Astrocyte of the cerebellum (primary cell): ENCODE measurements at regions not wholly inside any gene's neighbourhood (a gene's known extent, or its start where the extent isn't known, plus 50 kb on each side); places are given as distances from the start of the nearest gene placed in this dataset.

ENCODE experiments used
- DNase-seq: peaks from one replicate; pipeline ENCODE4 v3.0.0-alpha.2; 2011; ENCODE audit warnings: low read depth
- H3K4me3 ChIP-seq: 2 replicates; pipeline ENCODE4 v1.5.1; 2011; ENCODE audit warnings: mild to moderate bottlenecking, low read depth, low read length, moderate library complexity
- in situ Hi-C: cut with HindIII; loops from 2 replicates; pipeline ENCODE4 v1.10.0; 2017; ENCODE audit warnings: low sequenced_read_pairs
- TF ChIP-seq, protein P1 (sequence below): IDR thresholded peaks from 2 replicates; pipeline ENCODE4 v1.5.1; 2012; ENCODE audit warnings: low read length, low read depth, moderate library complexity, mild to moderate bottlenecking; ENCODE audit errors: missing control alignments

DNA sequence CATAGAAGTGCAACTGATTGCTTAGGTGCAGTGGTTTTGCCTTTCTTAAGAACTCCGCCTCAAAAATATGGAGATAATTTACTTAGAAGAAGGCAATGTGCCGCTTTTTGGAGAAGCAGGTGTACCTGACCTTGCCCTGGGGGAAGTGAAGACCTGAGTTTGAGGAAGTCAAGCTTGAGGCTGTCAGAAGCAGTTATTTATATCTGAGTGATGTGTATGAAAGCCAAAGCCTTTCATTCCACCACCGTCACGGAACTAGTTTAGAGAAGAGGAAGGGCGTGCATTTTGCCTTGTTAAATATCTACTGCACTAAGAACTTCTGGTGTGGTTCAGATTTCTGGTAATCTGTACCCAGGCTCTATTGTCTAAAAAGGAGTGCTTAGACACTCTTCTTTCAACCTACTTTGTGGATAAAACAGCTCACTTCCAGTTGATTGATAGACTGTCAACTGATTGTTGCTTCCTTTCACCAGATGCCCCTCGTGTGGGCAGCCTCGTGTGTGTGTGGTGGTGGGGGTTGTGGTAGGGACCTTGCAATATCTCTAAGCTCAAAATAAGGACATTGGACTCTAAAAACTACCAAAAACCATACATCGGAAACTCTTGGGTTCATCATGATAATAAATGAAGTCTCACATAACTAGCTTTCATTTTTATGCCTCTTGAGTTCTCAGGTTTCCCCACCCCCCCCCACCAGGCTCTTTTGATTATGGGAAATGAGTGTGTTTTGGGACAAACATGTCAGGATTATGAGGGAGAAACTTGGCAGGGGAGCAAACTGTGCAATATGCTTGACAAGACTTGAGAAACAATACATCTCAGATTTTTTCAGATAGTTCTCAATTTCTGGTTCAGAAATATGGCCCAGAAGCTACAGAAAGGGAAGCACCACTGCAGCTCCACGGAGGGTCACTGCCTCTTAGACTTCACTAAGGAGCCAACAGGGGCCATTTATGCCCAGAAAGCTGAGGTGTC is 78.6 kb downstream of the ARF6 start:
- H3K4me3 ChIP-seq, result no peak overlapping the region
- TF ChIP-seq, protein P1, sequence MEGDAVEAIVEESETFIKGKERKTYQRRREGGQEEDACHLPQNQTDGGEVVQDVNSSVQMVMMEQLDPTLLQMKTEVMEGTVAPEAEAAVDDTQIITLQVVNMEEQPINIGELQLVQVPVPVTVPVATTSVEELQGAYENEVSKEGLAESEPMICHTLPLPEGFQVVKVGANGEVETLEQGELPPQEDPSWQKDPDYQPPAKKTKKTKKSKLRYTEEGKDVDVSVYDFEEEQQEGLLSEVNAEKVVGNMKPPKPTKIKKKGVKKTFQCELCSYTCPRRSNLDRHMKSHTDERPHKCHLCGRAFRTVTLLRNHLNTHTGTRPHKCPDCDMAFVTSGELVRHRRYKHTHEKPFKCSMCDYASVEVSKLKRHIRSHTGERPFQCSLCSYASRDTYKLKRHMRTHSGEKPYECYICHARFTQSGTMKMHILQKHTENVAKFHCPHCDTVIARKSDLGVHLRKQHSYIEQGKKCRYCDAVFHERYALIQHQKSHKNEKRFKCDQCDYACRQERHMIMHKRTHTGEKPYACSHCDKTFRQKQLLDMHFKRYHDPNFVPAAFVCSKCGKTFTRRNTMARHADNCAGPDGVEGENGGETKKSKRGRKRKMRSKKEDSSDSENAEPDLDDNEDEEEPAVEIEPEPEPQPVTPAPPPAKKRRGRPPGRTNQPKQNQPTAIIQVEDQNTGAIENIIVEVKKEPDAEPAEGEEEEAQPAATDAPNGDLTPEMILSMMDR, result no peak
- no peak for DNase-seq
- in situ Hi-C loops, result no loop called here

DNA sequence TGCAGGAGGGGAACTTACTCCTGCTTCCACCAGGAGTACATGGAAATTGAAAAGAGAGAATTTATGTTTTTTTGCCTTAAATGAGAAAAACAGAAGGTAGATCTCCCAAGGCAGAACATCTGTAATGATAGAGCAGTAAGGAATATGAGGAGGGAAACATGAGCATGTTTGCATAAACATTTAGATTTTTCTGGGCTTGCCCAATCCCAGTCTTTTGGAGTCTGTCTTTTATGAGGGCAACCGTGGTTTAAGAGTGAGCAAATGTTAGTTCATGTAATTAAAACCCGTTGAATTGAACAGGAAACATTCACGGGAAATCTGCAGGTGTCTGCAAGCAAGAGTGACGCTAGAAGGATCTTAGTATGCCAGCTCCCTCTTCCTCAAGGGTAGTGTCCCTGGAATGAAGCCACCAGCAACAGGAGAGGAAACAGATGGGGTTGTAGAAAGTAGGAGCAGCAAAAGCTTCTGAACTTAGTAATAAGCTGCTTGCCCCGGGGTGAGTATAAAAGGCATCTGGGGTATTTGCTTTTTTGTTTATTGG is 79.3 kb downstream of the ARF6 start:
- in situ Hi-C loops, result no loop called here
- no peak for DNase-seq
- TF ChIP-seq, protein P1, result no peak
- no peak overlapping the region for H3K4me3 ChIP-seq

DNA sequence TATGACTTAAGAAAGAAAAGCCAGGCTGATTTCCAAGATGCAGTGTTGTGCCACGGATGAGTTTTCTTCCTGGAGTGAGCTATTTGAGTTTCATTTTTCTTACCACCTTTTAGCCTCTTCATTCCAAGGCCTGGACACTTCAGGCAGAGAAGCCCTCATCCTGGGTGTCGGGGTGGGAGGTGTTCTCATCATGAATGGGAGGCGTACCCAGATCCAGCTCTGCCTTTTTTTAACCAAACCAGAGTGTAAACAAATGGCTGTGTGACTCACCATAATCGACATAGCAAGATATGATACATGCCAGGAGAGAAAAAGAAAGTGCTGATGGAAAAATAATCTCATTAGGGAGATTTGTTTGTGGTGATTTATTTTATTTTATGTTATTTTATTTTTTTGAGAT is 79.9 kb downstream of the ARF6 start:
- DNase-seq, result peak; percentile 84

DNA sequence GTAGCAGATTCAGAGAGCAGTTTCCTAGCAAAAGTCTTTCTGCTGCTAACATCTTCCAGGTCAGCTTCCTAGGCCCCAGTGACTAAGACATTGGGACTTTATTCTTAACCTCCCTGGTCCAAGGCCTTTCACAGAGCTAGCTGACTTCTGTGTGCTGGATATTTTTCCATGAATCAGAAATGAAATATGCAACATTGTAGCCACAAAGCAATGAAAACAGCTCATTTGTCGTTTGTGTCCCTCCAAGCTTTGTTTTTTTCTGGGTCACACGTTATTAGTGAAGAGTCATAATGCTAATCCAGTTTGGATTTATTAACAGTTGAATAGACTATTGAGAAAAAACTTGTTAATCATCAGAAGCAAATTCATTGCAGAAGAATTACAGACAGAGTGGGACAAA is 82.4 kb downstream of the ARF6 start:
- in situ Hi-C loops, result loop anchor here (5.0 kb wide), 1 partner anchor 78 kb away; no protein-coding TSS in a partner anchor
- peak; percentile 83 for DNase-seq
- no peak overlapping the region for H3K4me3 ChIP-seq
- TF ChIP-seq, protein P1, result no peak

More for the DNA sequence above, 79.9 kb downstream of the ARF6 start:
- no peak overlapping the region for H3K4me3 ChIP-seq
- TF ChIP-seq, protein P1, result no peak
- in situ Hi-C loops, result no loop called here

DNA sequence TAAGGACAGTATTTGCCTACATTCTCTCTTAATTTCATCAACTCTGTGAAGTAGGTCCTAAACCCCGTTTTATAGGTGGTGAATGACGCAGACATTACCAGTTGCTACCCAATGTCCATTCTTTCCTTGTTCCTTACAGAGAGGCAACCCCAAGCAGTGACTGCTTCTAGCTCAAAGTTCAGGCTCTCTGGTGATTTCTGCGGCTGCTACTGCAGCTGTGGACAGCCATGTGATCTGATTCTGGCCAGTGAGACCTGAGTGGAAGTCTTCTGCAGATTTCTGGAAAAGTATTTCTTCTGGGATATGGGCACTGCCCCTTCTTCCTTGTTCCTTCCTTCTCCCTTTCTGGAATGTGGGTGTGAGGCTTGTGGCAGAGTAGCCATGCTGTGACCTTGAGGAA is 82.9 kb downstream of the ARF6 start:
- in situ Hi-C loops, result loop anchor here (5.0 kb wide), 1 partner anchor 78 kb away; no protein-coding TSS in a partner anchor
- TF ChIP-seq, protein P1, result no peak
- DNase-seq, result no peak
- no peak overlapping the region for H3K4me3 ChIP-seq

DNA sequence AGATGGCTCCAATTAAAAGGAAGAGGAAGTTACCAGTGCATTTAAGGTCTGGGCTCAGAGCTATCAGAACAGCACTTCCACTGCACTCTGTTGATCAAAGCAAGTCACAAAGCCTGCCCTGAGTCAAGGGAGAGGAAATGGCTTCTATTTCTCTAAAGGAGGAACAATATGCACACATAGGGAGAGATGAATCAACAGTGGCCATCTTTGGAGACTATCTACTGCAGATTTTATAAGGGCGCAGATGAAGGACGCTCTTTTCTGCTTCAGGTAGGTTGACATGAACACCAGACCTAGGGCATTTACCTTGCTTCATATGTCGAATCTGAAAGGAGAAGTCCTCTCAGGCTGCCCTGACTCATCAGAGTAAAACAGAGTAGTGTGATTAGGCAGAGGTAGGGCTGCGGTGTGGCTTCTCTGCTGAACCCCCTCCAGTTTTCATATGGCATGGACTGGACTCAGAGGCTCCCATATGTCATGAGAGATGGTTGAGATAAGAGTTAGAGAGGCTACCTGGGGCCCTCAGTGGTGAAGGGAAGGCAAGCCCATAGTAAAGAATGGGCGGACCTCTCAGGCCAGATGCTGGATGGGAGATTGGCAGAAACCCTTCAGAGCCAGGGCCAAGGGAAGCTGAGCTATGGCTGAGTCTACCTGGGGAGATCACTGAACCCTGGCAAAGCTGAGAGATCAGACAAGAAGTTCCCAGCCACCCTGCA is 84.4 kb downstream of the ARF6 start:
- in situ Hi-C loops, result loop anchor here (5.0 kb wide), 1 partner anchor 80 kb away; no protein-coding TSS in a partner anchor
- no peak overlapping the region for H3K4me3 ChIP-seq
- no peak for DNase-seq
- TF ChIP-seq, protein P1, result no peak
